Activated CD8-positive, alpha-beta memory T cell treated with anti-CD3 and anti-CD28 coated beads for 36 hours (primary cell): ENCODE measurements at regions not wholly inside any gene's neighbourhood (a gene's known extent, or its start where the extent isn't known, plus 50 kb on each side); places are given as distances from the start of the nearest gene placed in this dataset.

ENCODE experiments used
- CTCF ChIA-PET: fragments of 350-600 bp; sonication (Branson Sonifier 250); formaldehyde crosslinking; loops from one replicate; lab custom pipeline; 2021; ENCODE audit warnings: antibody characterized with exemption; lab: Charles Lee
- POLR2A ChIA-PET: fragments of 350-600 bp; sonication (Branson Sonifier 250); formaldehyde crosslinking; loops from one replicate; lab custom pipeline; 2021; ENCODE audit warnings: antibody characterized with exemption; lab: Charles Lee

GRCh38 chr3:128569756-128570155 is 76.8 kb upstream of the GATA2 start:
- ChIA-PET CTCF (no interaction called here), POLR2A (no interaction called here)

DNA sequence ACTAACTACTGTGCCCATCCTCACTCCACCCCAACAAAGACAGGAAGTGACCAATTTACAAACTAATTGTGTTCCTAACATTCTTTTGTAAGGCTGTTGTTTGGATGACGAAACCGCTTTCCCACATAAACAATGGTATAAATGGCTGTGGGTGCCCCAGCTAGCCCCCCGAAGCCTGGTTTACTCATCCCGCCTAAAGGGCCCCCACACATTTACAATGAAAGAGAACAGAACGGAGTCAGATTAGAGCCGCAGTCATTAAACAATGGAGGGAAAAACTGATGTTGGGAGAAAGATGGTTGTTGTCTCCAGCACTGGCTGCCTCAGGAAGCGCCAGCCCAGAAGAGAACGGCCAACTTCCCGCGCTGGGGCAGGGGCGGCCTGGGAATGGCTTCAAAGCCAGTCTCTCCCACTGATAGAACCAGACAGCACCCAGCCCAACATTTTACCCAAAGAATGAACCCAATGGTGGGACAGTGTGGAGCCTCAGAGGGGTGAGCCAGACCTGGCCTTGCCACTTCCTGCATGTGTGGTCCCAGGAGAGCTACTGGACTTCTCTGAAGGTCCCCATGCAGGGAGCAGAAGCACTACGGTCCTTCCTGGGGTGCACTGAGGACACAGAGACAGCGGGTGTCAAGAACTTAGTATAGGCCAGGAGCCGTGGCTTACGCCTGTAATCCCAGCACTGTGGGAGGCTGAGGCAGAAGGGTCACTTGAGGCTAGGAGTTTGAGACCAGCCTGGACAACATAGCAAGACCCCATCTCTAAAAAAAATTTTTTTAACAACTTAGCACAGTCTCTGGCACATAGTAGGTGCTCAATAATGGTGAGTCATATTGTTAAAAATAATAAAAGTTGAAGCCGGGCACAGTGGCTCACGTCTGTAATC is 75.8 kb upstream of the GATA2 start:
- POLR2A ChIA-PET, result no interaction called here

GRCh38 chr3:128567705-128568356 is 74.8 kb upstream of the GATA2 start:
- CTCF ChIA-PET, result no interaction called here
- POLR2A ChIA-PET, result no interaction called here

More for the DNA sequence above, 75.8 kb upstream of the GATA2 start:
- CTCF ChIA-PET, result no interaction called here

DNA sequence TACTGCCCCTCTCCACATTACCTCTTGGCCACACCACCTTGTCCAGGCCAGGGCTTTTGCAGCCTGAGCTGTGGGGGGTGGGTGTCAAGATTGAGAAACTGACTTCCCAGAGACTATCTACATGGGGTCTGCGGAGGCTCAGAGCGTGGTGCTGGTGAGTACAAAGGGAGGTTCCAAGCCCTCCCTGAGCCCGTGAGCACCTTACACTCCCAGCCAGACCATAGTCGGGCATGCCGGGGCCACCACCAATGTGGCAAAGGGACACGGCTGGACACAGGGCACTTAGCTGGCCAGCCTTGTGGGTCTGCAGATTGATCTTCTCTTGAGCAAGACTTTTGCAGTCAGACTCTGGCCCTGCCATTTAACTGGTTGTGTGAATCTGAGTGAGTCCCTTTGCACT is 74.1 kb upstream of the GATA2 start:
- POLR2A ChIA-PET, result no interaction called here

DNA sequence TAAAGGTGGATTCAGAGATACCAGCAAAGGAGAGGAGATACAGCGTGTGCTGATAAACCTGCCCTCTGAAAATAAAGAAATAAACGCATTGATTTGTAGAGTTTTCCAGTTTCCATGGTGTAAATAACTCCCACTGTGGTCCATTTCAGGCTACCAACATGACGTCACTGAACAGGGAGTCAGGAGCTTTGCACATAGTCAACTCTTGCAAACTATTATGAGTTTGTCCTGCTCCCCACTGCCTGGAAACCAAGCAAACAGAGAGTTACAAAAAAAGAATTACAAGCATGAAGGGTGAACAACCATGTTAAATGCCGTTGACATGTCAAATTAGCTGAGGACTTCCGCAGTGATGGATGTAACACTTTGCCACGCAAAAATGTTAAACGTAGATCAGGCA is 70.4 kb upstream of the GATA2 start:
- ChIA-PET CTCF (no interaction called here), POLR2A (no interaction called here)

More for the DNA sequence above, 74.1 kb upstream of the GATA2 start:
- CTCF ChIA-PET, result interaction anchor here (0.9 kb wide), 1 partner anchor 14 kb away, joined by 3 read pairs; no protein-coding TSS in a partner anchor

- ChIA-PET POLR2A (no interaction called here), CTCF (no interaction called here)
These were observed 68.5 kb upstream of the GATA2 start for GRCh38 chr3:128561504-128561903.

DNA sequence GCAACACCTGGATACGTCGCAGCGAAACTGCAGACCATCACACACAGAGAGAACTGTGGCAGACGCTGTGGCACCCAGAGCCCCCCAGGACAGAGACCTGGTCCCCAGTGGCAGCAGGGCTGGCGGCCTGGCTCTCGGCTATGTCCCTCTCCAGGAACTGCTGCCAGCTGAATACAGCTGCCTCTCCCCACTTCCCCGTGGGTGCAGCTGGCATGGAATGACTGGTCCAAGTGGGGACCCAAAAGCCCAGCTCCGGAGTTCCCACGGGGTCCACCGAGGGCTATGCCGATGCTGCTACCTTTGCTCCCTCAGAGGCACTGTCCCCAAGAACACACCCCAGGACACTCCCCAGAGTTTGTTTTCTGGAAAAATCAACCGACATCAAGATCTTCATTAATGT is 67.8 kb upstream of the GATA2 start:
- CTCF ChIA-PET, result no interaction called here
- POLR2A ChIA-PET, result no interaction called here

DNA sequence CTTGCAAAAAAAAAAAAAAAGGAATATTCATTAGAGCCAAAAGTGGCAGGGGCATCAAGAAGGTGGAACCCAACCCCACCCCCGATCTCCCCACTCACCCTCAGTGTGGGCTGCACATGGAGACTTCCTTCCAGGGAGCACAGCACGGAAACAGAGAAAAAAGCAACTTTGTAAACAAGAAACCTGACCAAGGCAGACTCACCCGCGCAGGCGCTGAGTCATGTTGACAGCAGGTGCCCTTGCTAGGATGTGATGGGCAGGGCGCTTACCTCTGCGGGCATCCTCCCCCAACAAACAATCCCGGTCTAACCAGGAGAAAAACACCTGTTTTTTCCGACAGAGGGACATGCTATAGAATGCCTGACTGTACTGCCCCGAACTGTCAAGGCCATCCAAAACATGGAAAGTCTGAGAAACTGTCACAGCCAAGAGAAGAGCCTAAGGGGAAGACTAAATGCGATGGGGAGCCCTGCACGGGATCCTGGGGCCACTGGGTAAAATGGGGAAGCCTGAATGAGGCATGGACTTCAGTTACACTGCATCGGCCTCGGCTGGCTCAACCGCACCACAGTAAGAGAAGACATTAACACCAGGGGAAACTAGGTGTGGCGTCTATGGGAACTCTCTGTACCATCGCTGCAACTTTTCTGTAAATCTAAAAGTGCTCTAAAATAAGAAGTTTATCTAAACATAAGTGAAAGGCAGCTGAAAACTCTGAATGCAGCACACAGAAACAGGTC is 66.7 kb upstream of the GATA2 start:
- CTCF ChIA-PET, result interaction anchor here (0.7 kb wide), 1 partner anchor 19 kb away, joined by 3 read pairs; no protein-coding TSS in a partner anchor
- POLR2A ChIA-PET, result no interaction called here

DNA sequence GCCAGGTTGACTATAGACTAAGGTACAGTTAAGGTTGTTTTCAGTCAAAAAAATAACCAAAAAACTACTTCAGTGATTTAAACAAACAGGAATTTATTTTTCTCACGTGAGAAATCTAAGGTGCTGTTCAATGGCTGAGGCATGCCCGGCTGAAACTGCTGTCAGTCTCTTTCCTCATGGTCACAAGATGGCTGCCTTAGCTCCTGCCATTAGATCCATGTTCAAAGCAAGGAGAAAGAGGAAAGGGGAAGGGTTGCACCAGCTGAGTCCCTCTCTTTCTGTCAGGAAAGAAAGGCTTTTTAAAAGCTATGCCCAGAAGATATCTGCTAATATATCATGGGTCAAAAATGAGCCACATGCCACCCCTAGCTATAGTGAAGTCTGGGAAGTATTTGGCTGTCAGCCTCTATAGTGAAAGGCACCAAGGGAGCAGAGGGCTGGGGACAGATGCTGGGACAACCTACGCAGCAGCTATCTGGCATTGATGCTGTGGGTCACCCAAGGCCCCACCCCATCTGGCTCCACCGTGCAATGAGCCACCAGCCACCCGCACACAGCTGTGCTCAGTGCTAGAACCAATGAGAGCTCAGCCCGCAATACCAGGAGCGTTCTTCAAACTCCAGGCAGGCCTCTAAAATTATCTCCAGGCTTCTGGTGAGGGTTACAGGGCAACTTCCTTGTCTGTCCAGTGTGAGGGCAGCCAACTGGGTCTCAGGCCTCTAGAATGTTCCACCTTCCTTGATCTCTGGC is 64.7 kb upstream of the GATA2 start:
- POLR2A ChIA-PET, result no interaction called here
- CTCF ChIA-PET, result no interaction called here

DNA sequence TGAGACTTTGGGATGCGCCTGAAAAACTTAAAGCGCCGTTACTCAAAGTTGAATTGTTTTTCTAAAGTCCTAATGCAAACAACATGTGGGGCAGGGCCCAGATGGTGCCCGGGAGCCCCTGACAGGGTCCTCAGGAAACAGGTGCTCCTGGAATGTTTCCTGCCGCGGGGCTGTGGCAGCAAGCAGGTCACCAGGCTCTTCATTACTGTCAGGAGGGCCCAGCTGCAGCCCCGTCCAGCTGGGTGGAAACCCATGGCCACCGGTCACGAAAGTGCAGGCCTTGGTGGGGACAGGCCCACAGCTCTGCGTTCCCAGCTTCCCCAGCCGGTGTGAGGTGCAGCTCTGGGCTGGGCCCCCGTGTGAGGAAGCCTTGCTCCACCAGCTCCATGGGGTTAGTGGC is 63.9 kb upstream of the GATA2 start:
- ChIA-PET CTCF (no interaction called here), POLR2A (no interaction called here)

DNA sequence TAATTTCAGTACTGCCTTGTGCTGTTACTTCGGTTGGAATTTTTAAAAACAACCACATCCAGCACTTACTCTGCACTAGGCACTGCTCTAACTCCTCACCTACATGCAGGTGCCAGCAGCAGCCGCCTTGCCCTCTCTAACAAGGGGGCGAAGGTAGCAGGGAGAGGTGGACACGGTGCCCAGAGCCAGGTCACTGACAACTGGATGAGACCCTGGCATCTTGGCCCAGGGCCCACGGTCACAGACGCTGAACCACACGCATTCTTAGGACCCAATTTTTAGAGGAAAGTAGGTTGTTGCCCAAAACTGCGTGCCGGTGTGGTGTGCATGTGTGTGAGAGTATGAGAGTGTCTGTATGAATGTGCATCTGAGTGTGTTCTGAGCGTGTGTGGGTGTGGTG is 63.4 kb upstream of the GATA2 start:
- CTCF ChIA-PET, result no interaction called here
- POLR2A ChIA-PET, result no interaction called here

DNA sequence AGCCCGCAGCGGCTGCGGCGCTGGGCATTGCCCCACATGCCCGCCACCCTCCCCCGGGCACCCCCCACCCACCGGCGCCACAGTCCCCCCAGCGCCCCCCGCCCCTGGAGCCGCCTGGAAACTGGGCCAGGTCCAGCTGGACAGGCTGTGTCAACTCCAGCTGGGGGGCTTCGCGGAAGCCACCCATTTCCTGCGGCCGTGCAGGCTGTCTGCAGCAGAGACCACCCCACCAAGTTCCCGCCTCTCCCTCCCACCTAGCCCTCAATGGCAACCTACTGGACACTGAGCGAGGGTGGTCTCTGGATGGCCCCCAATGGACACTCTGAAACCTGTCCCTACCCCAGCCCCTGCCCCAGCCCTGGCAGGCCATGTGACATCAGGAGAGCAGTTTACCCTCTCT is 62.8 kb upstream of the GATA2 start:
- ChIA-PET CTCF (no interaction called here), POLR2A (no interaction called here)

GRCh38 chr3:128555098-128555825 is 62.3 kb upstream of the GATA2 start:
- POLR2A ChIA-PET, result no interaction called here
- CTCF ChIA-PET, result no interaction called here

DNA sequence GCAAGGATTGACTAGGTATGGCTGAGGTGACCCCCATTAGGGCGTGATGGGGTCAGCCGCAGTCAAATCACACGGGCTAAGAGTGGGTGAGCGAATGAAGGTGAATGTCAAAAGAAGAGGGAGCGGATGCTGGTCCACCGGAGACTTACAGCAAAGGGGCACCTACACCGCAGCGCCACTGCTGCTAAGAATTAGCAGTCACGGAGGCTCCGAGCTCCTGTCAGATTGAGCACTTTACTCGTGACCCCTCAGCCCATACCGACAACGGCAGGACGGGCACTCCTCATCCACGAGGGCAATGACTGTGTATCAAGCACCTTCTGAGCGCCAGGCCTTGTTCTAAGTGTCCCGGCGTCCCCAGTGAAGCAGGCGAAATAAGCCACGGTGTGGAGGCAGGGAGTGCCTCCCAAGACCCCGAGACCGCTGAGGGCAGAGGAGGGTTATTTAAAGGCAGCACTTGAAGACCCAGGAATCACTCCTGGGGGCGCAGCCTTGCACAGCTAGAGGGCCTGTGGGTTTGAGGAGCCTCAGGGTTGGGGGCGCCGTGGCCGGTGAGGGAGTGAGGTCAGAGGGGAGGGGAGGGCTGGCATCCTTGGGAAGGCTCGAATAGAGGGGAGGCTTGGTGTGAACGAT is 61.6 kb upstream of the GATA2 start:
- ChIA-PET POLR2A (no interaction called here), CTCF (interaction anchor here (0.6 kb wide), 1 partner anchor 1779 kb away, joined by 3 read pairs; no protein-coding TSS in a partner anchor)

DNA sequence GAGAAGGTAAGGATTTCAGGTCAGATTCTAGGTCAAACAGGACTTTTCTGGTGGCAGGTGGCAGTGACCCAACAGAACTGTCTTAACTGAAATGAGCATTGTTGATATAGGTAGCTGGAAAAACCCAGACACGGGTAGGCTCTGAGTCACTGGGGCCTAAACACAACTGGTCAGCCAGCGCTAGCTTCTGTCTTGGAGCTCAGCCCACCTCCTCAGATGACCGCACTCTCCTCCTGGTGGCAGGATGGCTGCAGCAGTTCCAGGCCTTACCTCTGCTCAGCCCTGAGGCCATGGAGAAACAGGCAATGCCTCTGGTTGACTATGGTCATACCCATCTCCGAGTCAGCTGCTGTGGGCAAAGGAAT is 61.1 kb upstream of the GATA2 start:
- ChIA-PET POLR2A (no interaction called here), CTCF (interaction anchor here (0.6 kb wide), 1 partner anchor 1780 kb away, joined by 3 read pairs; no protein-coding TSS in a partner anchor)

DNA sequence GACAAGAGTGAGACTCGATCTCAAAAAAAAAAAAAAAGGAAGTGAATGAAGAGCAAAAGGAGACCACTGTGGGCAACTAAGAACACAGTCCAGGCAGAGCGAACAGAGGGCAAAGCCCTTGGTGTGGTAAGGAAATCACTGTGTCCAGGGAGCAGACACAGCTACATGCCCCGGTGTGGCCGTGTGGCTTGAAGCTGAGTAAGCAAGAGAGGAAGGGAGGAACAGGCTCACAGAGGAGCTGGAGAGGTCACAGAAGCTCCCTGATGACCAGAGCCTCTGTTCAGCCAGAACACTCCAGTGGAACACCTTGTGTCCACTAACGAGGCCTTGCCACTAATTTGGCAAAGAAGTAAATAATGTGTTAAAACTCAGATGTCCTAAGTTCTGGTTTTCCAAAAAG is 60.6 kb upstream of the GATA2 start:
- POLR2A ChIA-PET, result no interaction called here
- CTCF ChIA-PET, result no interaction called here

DNA sequence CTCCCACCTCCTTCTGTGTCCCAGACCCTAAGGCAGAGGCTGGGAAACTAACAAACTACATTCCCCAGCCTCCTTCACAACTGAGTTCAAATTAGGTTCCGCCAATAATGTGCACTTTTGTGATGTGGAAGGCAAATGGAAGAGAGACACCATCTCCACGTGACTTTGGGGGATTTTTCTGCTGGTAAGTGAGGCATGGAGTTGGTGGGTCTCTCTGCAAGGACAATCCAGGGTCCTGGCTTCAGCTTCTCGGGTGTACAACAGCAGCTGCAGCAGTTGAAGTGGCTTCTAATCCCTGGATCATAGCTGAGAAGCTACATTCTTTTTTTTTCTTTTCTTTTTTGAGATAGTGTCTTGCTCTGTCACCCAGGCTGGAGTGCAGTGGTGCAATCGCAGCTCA is 58.9 kb upstream of the GATA2 start:
- ChIA-PET CTCF (no interaction called here), POLR2A (no interaction called here)

DNA sequence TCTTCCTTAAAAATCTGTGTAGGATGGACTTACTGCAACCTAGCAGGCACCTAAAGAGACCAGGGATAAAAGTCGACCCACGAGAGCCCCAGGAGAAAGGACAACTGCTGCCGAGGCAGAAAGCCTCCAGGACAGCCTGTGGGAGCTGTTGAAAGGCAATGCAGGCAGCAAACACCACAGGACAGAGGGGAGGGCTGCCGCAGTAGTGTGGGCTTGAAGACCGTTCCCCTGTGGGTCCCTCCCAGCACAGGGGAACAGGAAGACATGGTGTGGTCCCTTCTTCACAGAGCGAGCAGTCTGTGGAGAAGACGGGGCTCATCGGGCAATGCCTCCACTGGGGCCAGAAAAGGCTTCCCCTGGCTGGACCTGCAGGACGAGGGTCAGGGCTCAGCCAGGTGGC is 58.5 kb upstream of the GATA2 start:
- CTCF ChIA-PET, result interaction anchor here (1.0 kb wide), 1 partner anchor 57 kb away, joined by 3 read pairs; no protein-coding TSS in a partner anchor
- POLR2A ChIA-PET, result no interaction called here
